NT2/D1 (cell line): ENCODE measurements at regions not wholly inside any gene's neighbourhood (a gene's known extent, or its start where the extent isn't known, plus 50 kb on each side); places are given as distances from the start of the nearest gene placed in this dataset.

Source experiments
- DNase-seq: peaks from one replicate; pipeline ENCODE4 v3.0.0-alpha.2; 2011; ENCODE audit warnings: low read depth, low spot score
- H3K27me3 ChIP-seq: 2 replicates; pipeline ENCODE4 v1.6.0; 2011; ENCODE audit warnings: mild to moderate bottlenecking; ENCODE audit not compliant: insufficient read length, insufficient read depth
- H3K36me3 ChIP-seq: 2 replicates; pipeline ENCODE4 v1.6.1; 2011; ENCODE audit warnings: mild to moderate bottlenecking, low read length, mixed read lengths; ENCODE audit not compliant: insufficient read depth, insufficient read length
- H3K4me1 ChIP-seq: 2 replicates; pipeline ENCODE4 v1.5.1; 2011; ENCODE audit not compliant: insufficient read depth, insufficient read length
- H3K4me3 ChIP-seq: 2 replicates; pipeline ENCODE4 v1.5.1; 2011; ENCODE audit warnings: low read depth; ENCODE audit not compliant: insufficient read length
- H3K9ac ChIP-seq: 2 replicates; pipeline ENCODE4 v1.6.0; 2011; ENCODE audit warnings: low read depth; ENCODE audit not compliant: insufficient read length
- H3K9me3 ChIP-seq: 2 replicates; pipeline ENCODE4 v1.5.1; 2011; ENCODE audit warnings: mild to moderate bottlenecking, low read length; ENCODE audit not compliant: insufficient read depth
- SUZ12 ChIP-seq: IDR thresholded peaks from 2 replicates; pipeline ENCODE4 v1.6.1; 2011; ENCODE audit not compliant: insufficient read length, insufficient read depth; ENCODE audit errors: extremely low read depth
- YY1 ChIP-seq: IDR thresholded peaks from 2 replicates; pipeline ENCODE4 v1.6.1; 2011; ENCODE audit not compliant: insufficient read length, insufficient read depth
- ZNF274 ChIP-seq: IDR thresholded peaks from 2 replicates; pipeline ENCODE4 v1.6.1; 2011; ENCODE audit warnings: mild to moderate bottlenecking, low read depth, low read length

GRCh38 chr2:176595986-176596385, 326.7 kb downstream of the MTX2 start:
- Histone ChIP-seq H3K9me3 (no peaks in the 10 kb centered on the region), H3K9ac (no peak overlapping the region)

GRCh38 chr2:176597916-176598315, 328.7 kb downstream of the MTX2 start:
- no peak for DNase-seq
- no peak for TF ChIP-seq ZNF274
- TF ChIP-seq YY1 = no peak
- no peak for TF ChIP-seq SUZ12
- Histone ChIP-seq H3K36me3 (no peaks in the 10 kb centered on the region), H3K9ac (no peak overlapping the region), H3K27me3 (peaks cover 15% of the 10 kb centered on the region), H3K4me1 (no peaks in the 10 kb centered on the region), H3K4me3 (no peak overlapping the region), H3K9me3 (no peaks in the 10 kb centered on the region)

More at GRCh38 chr2:176595986-176596385, 326.7 kb downstream of the MTX2 start:
- H3K4me1 ChIP-seq = no peaks in the 10 kb centered on the region
- H3K4me3 ChIP-seq = no peak overlapping the region
- no peaks in the 10 kb centered on the region for H3K36me3 ChIP-seq
- DNase-seq = no peak
- peaks cover 31% of the 10 kb centered on the region for H3K27me3 ChIP-seq
- TF ChIP-seq YY1 (no peak), ZNF274 (no peak), SUZ12 (no peak)

GRCh38 chr2:176598351-176598750, 329.1 kb downstream of the MTX2 start:
- H3K9ac ChIP-seq = no peak overlapping the region
- no peaks in the 10 kb centered on the region for H3K36me3 ChIP-seq
- DNase-seq = no peak
- H3K27me3 ChIP-seq = peaks cover 11% of the 10 kb centered on the region
- no peaks in the 10 kb centered on the region for H3K9me3 ChIP-seq
- no peaks in the 10 kb centered on the region for H3K4me1 ChIP-seq
- H3K4me3 ChIP-seq = no peak overlapping the region
- TF ChIP-seq SUZ12 = no peak
- TF ChIP-seq ZNF274 = no peak
- TF ChIP-seq YY1 = no peak

- H3K27me3 ChIP-seq = peaks cover 7% of the 10 kb centered on the region
- no peak overlapping the region for H3K4me3 ChIP-seq
- no peaks in the 10 kb centered on the region for H3K36me3 ChIP-seq
- no peaks in the 10 kb centered on the region for H3K9me3 ChIP-seq
- DNase-seq = no peak
- no peak overlapping the region for H3K9ac ChIP-seq
- no peaks in the 10 kb centered on the region for H3K4me1 ChIP-seq
- TF ChIP-seq YY1 (no peak), ZNF274 (no peak), SUZ12 (no peak)
Measured at GRCh38 chr2:176599796-176600485, 330.7 kb downstream of the MTX2 start.

GRCh38 chr2:176601066-176601465, 331.8 kb downstream of the MTX2 start:
- DNase-seq = no peak
- no peaks in the 10 kb centered on the region for H3K4me1 ChIP-seq
- TF ChIP-seq YY1 (no peak), SUZ12 (no peak), ZNF274 (no peak)
- no peak overlapping the region for H3K4me3 ChIP-seq
- H3K27me3 ChIP-seq = peaks cover 6% of the 10 kb centered on the region
- H3K9me3 ChIP-seq = no peaks in the 10 kb centered on the region
- H3K9ac ChIP-seq = no peak overlapping the region
- H3K36me3 ChIP-seq = no peaks in the 10 kb centered on the region

- H3K27me3 ChIP-seq = no peaks in the 10 kb centered on the region
- no peaks in the 10 kb centered on the region for H3K9me3 ChIP-seq
- DNase-seq = no peak
- no peaks in the 10 kb centered on the region for H3K36me3 ChIP-seq
- no peak for TF ChIP-seq SUZ12
- TF ChIP-seq YY1 = no peak
- no peak for TF ChIP-seq ZNF274
- H3K4me1 ChIP-seq = no peaks in the 10 kb centered on the region
- no peak overlapping the region for H3K4me3 ChIP-seq
- H3K9ac ChIP-seq = no peak overlapping the region
Measured at GRCh38 chr2:176612036-176612435, 342.8 kb downstream of the MTX2 start.

- no peak for TF ChIP-seq SUZ12
- TF ChIP-seq ZNF274 = no peak
- TF ChIP-seq YY1 = no peak
- no peaks in the 10 kb centered on the region for H3K9me3 ChIP-seq
- no peaks in the 10 kb centered on the region for H3K36me3 ChIP-seq
- DNase-seq = no peak
- H3K27me3 ChIP-seq = no peaks in the 10 kb centered on the region
- no peaks in the 10 kb centered on the region for H3K4me1 ChIP-seq
- H3K9ac ChIP-seq = no peak overlapping the region
- H3K4me3 ChIP-seq = no peak overlapping the region
Measured at GRCh38 chr2:176612736-176613135, 343.5 kb downstream of the MTX2 start.

- Histone ChIP-seq H3K4me1 (no peaks in the 10 kb centered on the region), H3K36me3 (no peaks in the 10 kb centered on the region), H3K9ac (no peak overlapping the region), H3K27me3 (no peaks in the 10 kb centered on the region), H3K9me3 (no peaks in the 10 kb centered on the region), H3K4me3 (no peak overlapping the region)
- no peak for TF ChIP-seq ZNF274
- TF ChIP-seq SUZ12 = no peak
- no peak for TF ChIP-seq YY1
- no peak for DNase-seq
Measured at GRCh38 chr2:176613323-176613987, 344.2 kb downstream of the MTX2 start.
